ENCODE measurements at regions not wholly inside any gene's neighbourhood (a gene's known extent, or its start where the extent isn't known, plus 50 kb on each side); places are given as distances from the start of the nearest gene placed in this dataset.

- TF ChIP-seq CTCF (IDR thresholded peaks at IDR 0.05; ENCODE audit: insufficient read depth, low read depth, low read length) (no peak), EZH2 (IDR thresholded peaks at IDR 0.05; ENCODE audit: insufficient read depth, low read length) (no peak)
Observed at GRCh38 chr1:214882616-214883015, 199.9 kb upstream of the KCNK2 start.

Data from astrocyte (in vitro differentiated cells and primary cell).